ENCODE measurements at regions not wholly inside any gene's neighbourhood (a gene's known extent, or its start where the extent isn't known, plus 50 kb on each side); places are given as distances from the start of the nearest gene placed in this dataset.

DNA sequence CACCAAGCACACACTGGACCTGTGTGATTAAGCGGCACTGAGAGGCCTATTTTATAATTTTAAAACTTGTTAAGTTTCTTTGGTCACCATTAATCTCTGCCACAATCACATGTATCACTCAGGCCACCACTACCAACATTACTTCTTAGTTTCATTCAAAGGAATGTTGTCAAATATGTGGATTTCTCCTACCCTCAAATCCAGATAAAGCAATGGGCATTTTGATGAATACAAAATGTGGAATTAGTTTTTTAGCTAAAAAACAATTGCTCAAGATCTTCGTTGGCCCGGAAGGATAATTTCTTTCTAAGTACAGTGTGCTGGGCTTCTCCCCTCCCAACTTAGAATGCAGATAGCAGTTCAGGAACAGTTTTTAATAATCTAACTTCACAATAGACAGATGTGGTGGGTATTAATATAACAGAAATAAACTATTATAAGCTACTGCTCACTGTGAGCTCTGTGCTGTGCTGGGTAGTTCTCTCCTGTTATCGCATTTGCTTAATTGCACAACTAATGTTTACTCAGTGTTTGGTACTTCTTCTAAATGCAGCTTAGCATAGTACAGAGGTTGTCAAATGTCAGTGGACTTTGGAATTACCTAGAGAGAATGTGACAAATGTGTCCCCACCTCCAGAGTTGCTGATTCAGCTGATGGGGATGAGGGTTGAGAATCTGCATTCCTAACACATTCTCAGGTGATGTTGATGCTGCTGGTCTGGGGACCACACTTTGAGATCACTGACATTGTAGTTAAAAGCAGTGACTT lies 266.7 kb upstream of the AMIGO2 start (continued):
- TF ChIP-seq GABPA (IDR thresholded peaks at IDR 0.05; ENCODE audit: low read depth, low read length) (no peak), GABPA (CRISPR knock-in tag; IDR thresholded peaks at IDR 0.05; ENCODE audit: low read depth) (0 out of 2 replicates have a peak, but pooled peaks have one; percentile 28), GATAD2A (CRISPR knock-in tag; IDR thresholded peaks at IDR 0.05) (peak; percentile 93), RXRB (CRISPR knock-in tag; IDR thresholded peaks at IDR 0.05; ENCODE audit: borderline replicate concordance) (peak; percentile 83), LCORL (IDR thresholded peaks at IDR 0.05) (no peak), LCORL (CRISPR knock-in tag; IDR thresholded peaks at IDR 0.05) (peak; percentile 76), ZMYM4 (CRISPR knock-in tag; IDR thresholded peaks at IDR 0.05) (peak; percentile 48; the same call in 1 of the 2 replicates), GATA4 (IDR thresholded peaks at IDR 0.05; ENCODE audit: borderline replicate concordance, low read depth) (peak; percentile 22; the same call in 1 of the 2 replicates), SPEN (CRISPR knock-in tag; IDR thresholded peaks at IDR 0.05; ENCODE audit: low read depth) (no peak), TEAD3 (CRISPR knock-in tag; optimal IDR thresholded peaks at IDR 0.05; ENCODE audit: borderline replicate concordance) (peak; percentile 94), ZNF121 (CRISPR knock-in tag; IDR thresholded peaks at IDR 0.05) (0 out of 2 replicates have a peak, but pooled peaks have one; percentile 11), ISL2 (CRISPR knock-in tag; IDR thresholded peaks at IDR 0.05) (peak; percentile 60; the same call in 1 of the 2 replicates), SALL1 (CRISPR knock-in tag; IDR thresholded peaks at IDR 0.05) (peak; percentile 66; the same call in 1 of the 2 replicates), ZNF570 (CRISPR knock-in tag; IDR thresholded peaks at IDR 0.05; ENCODE audit: borderline replicate concordance) (no peak), RCOR2 (CRISPR knock-in tag; IDR thresholded peaks at IDR 0.05) (peak; percentile 78), MED1 (CRISPR knock-in tag; IDR thresholded peaks at IDR 0.05) (peak; percentile 56), THAP11 (CRISPR knock-in tag; IDR thresholded peaks at IDR 0.05) (peak; percentile 51; the same call in 1 of the 2 replicates), RARA (CRISPR knock-in tag; IDR thresholded peaks at IDR 0.05) (peak; percentile 69)
- TF ChIP-seq, protein P1, sequence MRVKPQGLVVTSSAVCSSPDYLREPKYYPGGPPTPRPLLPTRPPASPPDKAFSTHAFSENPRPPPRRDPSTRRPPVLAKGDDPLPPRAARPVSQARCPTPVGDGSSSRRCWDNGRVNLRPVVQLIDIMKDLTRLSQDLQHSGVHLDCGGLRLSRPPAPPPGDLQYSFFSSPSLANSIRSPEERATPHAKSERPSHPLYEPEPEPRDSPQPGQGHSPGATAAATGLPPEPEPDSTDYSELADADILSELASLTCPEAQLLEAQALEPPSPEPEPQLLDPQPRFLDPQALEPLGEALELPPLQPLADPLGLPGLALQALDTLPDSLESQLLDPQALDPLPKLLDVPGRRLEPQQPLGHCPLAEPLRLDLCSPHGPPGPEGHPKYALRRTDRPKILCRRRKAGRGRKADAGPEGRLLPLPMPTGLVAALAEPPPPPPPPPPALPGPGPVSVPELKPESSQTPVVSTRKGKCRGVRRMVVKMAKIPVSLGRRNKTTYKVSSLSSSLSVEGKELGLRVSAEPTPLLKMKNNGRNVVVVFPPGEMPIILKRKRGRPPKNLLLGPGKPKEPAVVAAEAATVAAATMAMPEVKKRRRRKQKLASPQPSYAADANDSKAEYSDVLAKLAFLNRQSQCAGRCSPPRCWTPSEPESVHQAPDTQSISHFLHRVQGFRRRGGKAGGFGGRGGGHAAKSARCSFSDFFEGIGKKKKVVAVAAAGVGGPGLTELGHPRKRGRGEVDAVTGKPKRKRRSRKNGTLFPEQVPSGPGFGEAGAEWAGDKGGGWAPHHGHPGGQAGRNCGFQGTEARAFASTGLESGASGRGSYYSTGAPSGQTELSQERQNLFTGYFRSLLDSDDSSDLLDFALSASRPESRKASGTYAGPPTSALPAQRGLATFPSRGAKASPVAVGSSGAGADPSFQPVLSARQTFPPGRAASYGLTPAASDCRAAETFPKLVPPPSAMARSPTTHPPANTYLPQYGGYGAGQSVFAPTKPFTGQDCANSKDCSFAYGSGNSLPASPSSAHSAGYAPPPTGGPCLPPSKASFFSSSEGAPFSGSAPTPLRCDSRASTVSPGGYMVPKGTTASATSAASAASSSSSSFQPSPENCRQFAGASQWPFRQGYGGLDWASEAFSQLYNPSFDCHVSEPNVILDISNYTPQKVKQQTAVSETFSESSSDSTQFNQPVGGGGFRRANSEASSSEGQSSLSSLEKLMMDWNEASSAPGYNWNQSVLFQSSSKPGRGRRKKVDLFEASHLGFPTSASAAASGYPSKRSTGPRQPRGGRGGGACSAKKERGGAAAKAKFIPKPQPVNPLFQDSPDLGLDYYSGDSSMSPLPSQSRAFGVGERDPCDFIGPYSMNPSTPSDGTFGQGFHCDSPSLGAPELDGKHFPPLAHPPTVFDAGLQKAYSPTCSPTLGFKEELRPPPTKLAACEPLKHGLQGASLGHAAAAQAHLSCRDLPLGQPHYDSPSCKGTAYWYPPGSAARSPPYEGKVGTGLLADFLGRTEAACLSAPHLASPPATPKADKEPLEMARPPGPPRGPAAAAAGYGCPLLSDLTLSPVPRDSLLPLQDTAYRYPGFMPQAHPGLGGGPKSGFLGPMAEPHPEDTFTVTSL (CRISPR knock-in tag; IDR thresholded peaks at IDR 0.05; ENCODE audit: borderline replicate concordance), result peak; percentile 85; the same call in 1 of the 2 replicates
- TF ChIP-seq, protein P2, sequence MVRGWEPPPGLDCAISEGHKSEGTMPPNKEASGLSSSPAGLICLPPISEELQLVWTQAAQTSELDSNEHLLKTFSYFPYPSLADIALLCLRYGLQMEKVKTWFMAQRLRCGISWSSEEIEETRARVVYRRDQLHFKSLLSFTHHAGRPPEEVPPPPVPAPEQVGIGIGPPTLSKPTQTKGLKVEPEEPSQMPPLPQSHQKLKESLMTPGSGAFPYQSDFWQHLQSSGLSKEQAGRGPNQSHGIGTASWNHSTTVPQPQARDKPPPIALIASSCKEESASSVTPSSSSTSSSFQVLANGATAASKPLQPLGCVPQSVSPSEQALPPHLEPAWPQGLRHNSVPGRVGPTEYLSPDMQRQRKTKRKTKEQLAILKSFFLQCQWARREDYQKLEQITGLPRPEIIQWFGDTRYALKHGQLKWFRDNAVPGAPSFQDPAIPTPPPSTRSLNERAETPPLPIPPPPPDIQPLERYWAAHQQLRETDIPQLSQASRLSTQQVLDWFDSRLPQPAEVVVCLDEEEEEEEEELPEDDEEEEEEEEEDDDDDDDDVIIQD (CRISPR knock-in tag; IDR thresholded peaks at IDR 0.05; ENCODE audit: low read depth), result peak; percentile 63; the same call in 1 of the 2 replicates
- TF ChIP-seq, protein P3, sequence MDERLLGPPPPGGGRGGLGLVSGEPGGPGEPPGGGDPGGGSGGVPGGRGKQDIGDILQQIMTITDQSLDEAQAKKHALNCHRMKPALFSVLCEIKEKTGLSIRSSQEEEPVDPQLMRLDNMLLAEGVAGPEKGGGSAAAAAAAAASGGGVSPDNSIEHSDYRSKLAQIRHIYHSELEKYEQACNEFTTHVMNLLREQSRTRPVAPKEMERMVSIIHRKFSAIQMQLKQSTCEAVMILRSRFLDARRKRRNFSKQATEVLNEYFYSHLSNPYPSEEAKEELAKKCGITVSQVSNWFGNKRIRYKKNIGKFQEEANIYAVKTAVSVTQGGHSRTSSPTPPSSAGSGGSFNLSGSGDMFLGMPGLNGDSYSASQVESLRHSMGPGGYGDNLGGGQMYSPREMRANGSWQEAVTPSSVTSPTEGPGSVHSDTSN (CRISPR knock-in tag; IDR thresholded peaks at IDR 0.05), result peak; percentile 51; the same call in 1 of the 2 replicates
- TF ChIP-seq, protein P4, sequence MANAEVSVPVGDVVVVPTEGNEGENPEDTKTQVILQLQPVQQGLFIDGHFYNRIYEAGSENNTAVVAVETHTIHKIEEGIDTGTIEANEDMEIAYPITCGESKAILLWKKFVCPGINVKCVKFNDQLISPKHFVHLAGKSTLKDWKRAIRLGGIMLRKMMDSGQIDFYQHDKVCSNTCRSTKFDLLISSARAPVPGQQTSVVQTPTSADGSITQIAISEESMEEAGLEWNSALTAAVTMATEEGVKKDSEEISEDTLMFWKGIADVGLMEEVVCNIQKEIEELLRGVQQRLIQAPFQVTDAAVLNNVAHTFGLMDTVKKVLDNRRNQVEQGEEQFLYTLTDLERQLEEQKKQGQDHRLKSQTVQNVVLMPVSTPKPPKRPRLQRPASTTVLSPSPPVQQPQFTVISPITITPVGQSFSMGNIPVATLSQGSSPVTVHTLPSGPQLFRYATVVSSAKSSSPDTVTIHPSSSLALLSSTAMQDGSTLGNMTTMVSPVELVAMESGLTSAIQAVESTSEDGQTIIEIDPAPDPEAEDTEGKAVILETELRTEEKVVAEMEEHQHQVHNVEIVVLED (CRISPR knock-in tag; IDR thresholded peaks at IDR 0.05; ENCODE audit: borderline replicate concordance), result no peak

Data from HepG2 (cell line).